Fibroblast of pulmonary artery (primary cell): ENCODE measurements at regions not wholly inside any gene's neighbourhood (a gene's known extent, or its start where the extent isn't known, plus 50 kb on each side); places are given as distances from the start of the nearest gene placed in this dataset.

Source experiments
- DNase-seq: peaks from one replicate; pipeline ENCODE4 v3.0.0-alpha.2; 2010; ENCODE audit warnings: low read depth
- H3K4me3 ChIP-seq: replicated peaks from 2 replicates; pipeline ENCODE4 v1.5.1; 2011; ENCODE audit warnings: low read depth, mild to moderate bottlenecking, control low read depth, low read length, moderate library complexity
- CTCF ChIP-seq: IDR thresholded peaks from 2 replicates; pipeline ENCODE4 v1.5.1; 2011; ENCODE audit warnings: mild to moderate bottlenecking, control low read depth, low read length, inconsistent platforms; ENCODE audit errors: missing control alignments

GRCh38 chr12:107536613-107537012 is 149.0 kb upstream of the PWP1 start:
- no peak for DNase-seq
- no peak for TF ChIP-seq CTCF

GRCh38 chr12:107537464-107538119 is 148.0 kb upstream of the PWP1 start:
- no peak for TF ChIP-seq CTCF
- no peak for DNase-seq
- H3K4me3 ChIP-seq = no peak overlapping the region

More at GRCh38 chr12:107536613-107537012, 149.0 kb upstream of the PWP1 start:
- H3K4me3 ChIP-seq = no peak overlapping the region

GRCh38 chr12:107539196-107539939 is 146.2 kb upstream of the PWP1 start:
- no peak for TF ChIP-seq CTCF
- no peak overlapping the region for H3K4me3 ChIP-seq
- no peak for DNase-seq

- no peak for DNase-seq
- no peak overlapping the region for H3K4me3 ChIP-seq
- TF ChIP-seq CTCF = no peak
Observed at GRCh38 chr12:107541001-107541705, 144.4 kb upstream of the PWP1 start.

- no peak overlapping the region for H3K4me3 ChIP-seq
- DNase-seq = no peak
- no peak for TF ChIP-seq CTCF
Observed at GRCh38 chr12:107543416-107543815, 142.2 kb upstream of the PWP1 start.

- TF ChIP-seq CTCF = no peak
- no peak overlapping the region for H3K4me3 ChIP-seq
- DNase-seq = no peak
Observed at GRCh38 chr12:107543841-107544240, 141.8 kb upstream of the PWP1 start.
